Mammary epithelial cell (primary cell): ENCODE measurements at regions not wholly inside any gene's neighbourhood (a gene's known extent, or its start where the extent isn't known, plus 50 kb on each side); places are given as distances from the start of the nearest gene placed in this dataset.

Source experiments
- CTCF ChIP-seq, 2 donors: IDR thresholded peaks in 1 of 2; conservative IDR thresholded peaks in 1 of 2; 2 replicates each; pipeline ENCODE4 v1.5.1; 2011 to 2012; ENCODE audit warnings: inconsistent platforms in 2 of 2, low read length in 2 of 2, mild to moderate bottlenecking in 2 of 2, control low read depth in 1 of 2, low read depth in 1 of 2; ENCODE audit not compliant: insufficient read depth in 1 of 2; ENCODE audit errors: extremely low read depth in 1 of 2
- EZH2 ChIP-seq: IDR thresholded peaks from 2 replicates; pipeline ENCODE4 v1.6.1; 2012; ENCODE audit warnings: low read length, inconsistent platforms, borderline replicate concordance

DNA sequence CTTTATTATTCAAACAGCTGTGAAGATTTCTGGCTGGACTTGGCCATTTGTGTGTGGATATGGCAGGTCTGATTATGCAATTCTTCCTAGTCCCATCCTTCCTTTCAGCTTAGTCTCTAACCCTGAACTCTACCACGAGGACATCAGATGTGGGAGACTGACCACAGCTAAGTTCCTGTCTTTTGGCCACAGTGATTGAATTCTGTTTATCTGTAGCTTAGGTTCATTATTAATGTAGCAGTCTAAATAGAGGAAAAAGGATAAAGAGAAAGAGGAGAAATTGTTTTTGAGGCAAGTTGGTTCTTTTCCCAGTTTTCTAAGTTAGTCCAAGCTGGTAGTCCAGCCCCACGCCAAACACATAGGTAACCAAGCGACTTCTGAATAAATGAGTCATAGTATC lies 598.9 kb downstream of the RFPL4B start:
- TF ChIP-seq CTCF (conservative IDR thresholded peaks at IDR 0.05 in 1 of 2, IDR thresholded peaks at IDR 0.05 in 1 of 2; ENCODE audit: extremely low read depth in 1 of 2, insufficient read depth in 1 of 2, low read depth in 1 of 2, low read length in 2 of 2), result no peak
- TF ChIP-seq EZH2, result no peak
